DMS79 treated with DMSO at 0.1 percent for 48 hours (cell line): ENCODE measurements at regions not wholly inside any gene's neighbourhood (a gene's known extent, or its start where the extent isn't known, plus 50 kb on each side); places are given as distances from the start of the nearest gene placed in this dataset.
"Not testable (repeated sequence)": the region's sequence is repeated elsewhere in the genome, so short reads cannot be mapped to it uniquely, and the experiment has no call there.

Source experiments
- DNase-seq: peaks from one replicate; lab custom pipeline; 2025; lab: John Stamatoyannopoulos, UW

GRCh38 chr21:41589131-41589530 is 81.2 kb upstream of the TMPRSS2 start:
- DNase-seq: no peak

GRCh38 chr21:41585199-41585994 is 77.4 kb upstream of the TMPRSS2 start:
- DNase-seq: no peak

- DNase-seq: no peak
Measured at GRCh38 chr21:41584603-41585176, 76.7 kb upstream of the TMPRSS2 start.

- no peak for DNase-seq
Measured at GRCh38 chr21:41583274-41583790, 75.4 kb upstream of the TMPRSS2 start.

GRCh38 chr21:41582866-41583265 is 74.9 kb upstream of the TMPRSS2 start:
- no peak for DNase-seq

- no peak for DNase-seq
Measured at GRCh38 chr21:41582298-41582840, 74.4 kb upstream of the TMPRSS2 start.

- DNase-seq: no peak
Measured at GRCh38 chr21:41581592-41582228, 73.8 kb upstream of the TMPRSS2 start.

- no peak for DNase-seq
Measured at GRCh38 chr21:41580758-41581554, 73.0 kb upstream of the TMPRSS2 start.

GRCh38 chr21:41579692-41580091 is 71.7 kb upstream of the TMPRSS2 start:
- no peak for DNase-seq

- no peak for DNase-seq
Measured at GRCh38 chr21:41578716-41579115, 70.8 kb upstream of the TMPRSS2 start.

GRCh38 chr21:41578083-41578482 is 70.1 kb upstream of the TMPRSS2 start:
- no peak for DNase-seq

- no peak for DNase-seq
Measured at GRCh38 chr21:41576013-41576615, 68.2 kb upstream of the TMPRSS2 start.

GRCh38 chr21:41573902-41574690 is 66.1 kb upstream of the TMPRSS2 start:
- DNase-seq: no peak

- DNase-seq: no peak
Measured at GRCh38 chr21:41571938-41572510, 64.1 kb upstream of the TMPRSS2 start.

GRCh38 chr21:41570791-41571355 is 62.9 kb upstream of the TMPRSS2 start:
- no peak for DNase-seq

GRCh38 chr21:41568606-41569385 is 60.8 kb upstream of the TMPRSS2 start:
- DNase-seq: no peak

- no peak for DNase-seq
Measured at GRCh38 chr21:41567901-41568510, 60.0 kb upstream of the TMPRSS2 start.

- DNase-seq: not testable (repeated sequence)
Measured at GRCh38 chr21:41567237-41567636, 59.3 kb upstream of the TMPRSS2 start.
